GM12892 (cell line): ENCODE measurements at regions not wholly inside any gene's neighbourhood (a gene's known extent, or its start where the extent isn't known, plus 50 kb on each side); places are given as distances from the start of the nearest gene placed in this dataset.

Experiments
- DNase-seq: peaks from one replicate; pipeline ENCODE4 v3.0.0; 2011; ENCODE audit not compliant: insufficient read length
- FAIRE-seq: peaks from 2 replicates; lab custom pipeline; 2011; peaks lifted over from hg19 to GRCh38; lab: Jason Lieb, UNC
- POLR2A ChIP-seq: IDR thresholded peaks from 2 replicates; pipeline ENCODE4 v1.6.1; 2011; ENCODE audit warnings: low read depth, low read length, control low read depth
- POLR2AphosphoS5 ChIP-seq: IDR thresholded peaks from 2 replicates; pipeline ENCODE4 v1.6.1; 2011; ENCODE audit warnings: low read depth, low read length, control low read depth
- TAF1 ChIP-seq: IDR thresholded peaks from 2 replicates; pipeline ENCODE4 v1.6.1; 2011; ENCODE audit warnings: low read depth, mild to moderate bottlenecking, control low read depth, low read length, borderline replicate concordance

DNA sequence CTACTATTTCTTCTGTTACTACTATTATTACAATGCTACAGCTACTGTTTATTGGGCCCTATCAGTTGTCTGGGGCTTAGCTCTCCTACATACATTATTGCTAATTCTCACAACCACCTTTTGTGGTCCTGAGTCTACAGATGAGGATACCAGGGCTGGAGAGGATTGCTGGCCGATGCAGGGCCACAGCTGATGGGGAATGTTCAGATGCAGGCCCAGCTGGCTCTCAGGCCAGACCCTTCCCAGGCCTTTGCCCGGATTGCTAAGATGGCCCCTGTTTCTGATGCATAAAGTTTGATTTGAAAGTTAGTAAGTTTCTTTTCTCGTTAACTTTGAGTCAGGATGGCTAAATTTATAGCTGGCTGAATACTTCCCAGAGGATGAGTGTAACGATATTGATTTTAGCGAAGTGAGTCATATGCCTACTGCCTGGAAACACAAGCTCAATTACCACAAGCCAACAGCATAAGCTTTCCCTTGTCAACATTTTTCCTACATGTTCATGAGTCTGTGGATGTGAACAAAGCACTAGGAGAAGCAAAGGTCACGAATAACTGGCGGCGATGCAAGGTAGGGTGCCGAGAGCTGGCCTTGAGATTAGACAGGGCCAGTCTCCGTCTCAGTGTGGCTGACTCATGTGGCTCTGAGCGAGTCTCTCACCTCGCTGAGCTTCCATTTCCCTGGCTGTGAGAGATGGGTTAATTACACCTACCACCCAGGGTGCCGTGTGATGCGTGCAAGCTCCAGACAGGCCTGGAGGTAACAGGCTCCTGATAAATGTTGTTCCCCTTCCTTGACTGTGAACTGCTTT is 111.0 kb downstream of the BEGAIN start:
- TF ChIP-seq POLR2A (no peak), TAF1 (no peak), POLR2AphosphoS5 (no peak)
- FAIRE-seq (no peak), DNase-seq (no peak)

DNA sequence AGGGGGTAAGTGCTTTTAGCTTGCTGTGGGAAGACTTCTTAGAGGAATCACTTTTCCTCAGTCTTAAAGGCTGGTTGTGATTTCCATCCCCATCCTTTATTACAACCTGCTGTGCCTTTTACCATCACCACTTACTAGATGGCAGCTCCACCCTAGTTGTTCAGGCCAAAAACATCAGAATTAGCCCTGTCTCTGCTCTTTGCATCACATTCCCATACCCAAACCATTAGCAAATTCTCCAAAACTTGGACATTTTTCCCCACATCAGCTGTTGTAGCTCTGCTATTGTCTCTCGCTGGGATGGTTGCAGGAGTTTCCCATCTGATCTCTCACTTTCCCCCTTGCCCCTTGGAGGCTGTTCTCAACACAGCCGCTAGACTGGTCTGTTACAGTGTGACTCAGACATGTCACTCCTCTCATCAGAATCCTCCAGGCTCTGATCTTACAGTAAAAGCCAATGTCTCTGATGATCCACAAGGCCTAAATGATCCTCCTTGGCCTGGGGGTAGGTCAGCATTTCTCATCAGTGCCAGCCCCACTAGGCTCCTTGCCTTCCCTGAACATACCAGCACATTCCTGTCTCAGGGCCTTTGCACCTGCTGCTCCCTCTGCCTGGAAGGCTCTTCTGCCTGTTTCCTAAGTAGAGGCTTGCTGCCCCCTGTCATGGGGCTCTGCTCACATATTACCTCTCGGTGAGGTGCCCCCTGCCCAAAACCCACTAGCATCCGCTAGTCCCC is 102.5 kb downstream of the BEGAIN start:
- no peak for DNase-seq
- TF ChIP-seq POLR2A, result no peak
- no peak for TF ChIP-seq POLR2AphosphoS5
- TF ChIP-seq TAF1, result no peak
- FAIRE-seq, result no peak

DNA sequence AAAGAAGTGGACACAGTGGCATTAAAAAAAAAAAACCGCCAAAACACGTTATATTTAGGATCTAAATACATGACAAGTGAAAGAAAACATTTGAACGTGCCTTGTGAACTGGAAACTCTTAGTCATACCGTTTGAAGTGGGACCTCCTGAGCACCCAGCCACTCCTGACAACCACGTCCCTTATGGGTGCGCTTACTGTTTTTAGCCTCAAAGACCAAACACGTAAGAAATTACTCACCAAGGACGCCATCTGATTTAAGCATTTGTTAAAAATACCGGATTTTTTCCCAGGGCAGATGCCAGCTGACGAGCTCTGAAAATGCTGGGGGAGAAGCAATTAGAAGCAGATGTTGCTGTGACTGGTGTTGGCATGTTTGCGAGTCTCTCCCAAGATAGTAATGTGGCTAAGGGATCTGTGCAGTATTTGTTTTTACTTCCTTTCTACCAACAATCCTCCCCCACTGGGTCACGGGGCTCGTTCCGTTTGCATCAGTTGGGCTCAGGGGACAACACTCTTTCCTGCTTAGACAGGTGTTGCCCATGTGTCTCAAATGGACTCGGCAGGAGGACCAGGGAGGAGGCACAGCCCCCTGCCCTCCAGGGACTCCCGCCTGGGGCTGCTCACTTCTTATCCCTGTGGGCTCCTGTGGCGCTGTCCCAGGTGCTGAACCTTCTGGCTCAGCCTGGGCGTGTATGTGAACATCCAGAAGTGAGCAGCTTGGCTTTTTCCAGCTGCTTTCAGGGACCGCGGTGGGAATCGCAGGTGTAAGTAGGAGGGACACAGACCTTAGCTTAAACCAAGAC is 101.0 kb downstream of the BEGAIN start:
- FAIRE-seq (no peak), DNase-seq (peak; percentile 53)
- TF ChIP-seq POLR2A (no peak), POLR2AphosphoS5 (no peak), TAF1 (no peak)
